HCT116 (cell line): ENCODE measurements at regions not wholly inside any gene's neighbourhood (a gene's known extent, or its start where the extent isn't known, plus 50 kb on each side); places are given as distances from the start of the nearest gene placed in this dataset.

Experiments used
- CBX3 ChIP-seq: IDR thresholded peaks from 2 replicates; pipeline ENCODE4 v1.6.1; 2012; ENCODE audit warnings: low read depth
- POLR2A ChIP-seq: IDR thresholded peaks from 2 replicates; pipeline ENCODE4 v1.7.0; 2011; ENCODE audit warnings: borderline replicate concordance; ENCODE audit not compliant: insufficient read depth, insufficient read length; ENCODE audit errors: extremely low read depth
- POLR2AphosphoS5 ChIP-seq: IDR thresholded peaks from 2 replicates; pipeline ENCODE4 v1.6.1; 2011; ENCODE audit warnings: mild to moderate bottlenecking, low read depth, low read length, moderate library complexity
- SP1 ChIP-seq: IDR thresholded peaks from 2 replicates; pipeline ENCODE4 v1.6.1; 2012; ENCODE audit warnings: low read depth
- TCF7L2 ChIP-seq: IDR thresholded peaks from 2 replicates; pipeline ENCODE4 v1.7.0; 2011; ENCODE audit warnings: borderline replicate concordance, inconsistent platforms; ENCODE audit not compliant: insufficient read depth, insufficient read length; ENCODE audit errors: extremely low read depth
- TF ChIP-seq, protein P1 (sequence below), 3 experiments: fragments of 200-600 bp in 1 of 3; sonication (generic) in 1 of 3; IDR thresholded peaks in 2 of 3; conservative IDR thresholded peaks in 1 of 3; 2 replicates each; pipeline ENCODE4 v1.5.1; 2012 to 2017; ENCODE audit warnings: low read depth in 2 of 3, low read length in 2 of 3, antibody characterized with exemption in 1 of 3, borderline replicate concordance in 1 of 3, control low read depth in 1 of 3, mild to moderate bottlenecking in 1 of 3, mixed read lengths in 1 of 3, mixed run types in 1 of 3, moderate library complexity in 1 of 3; ENCODE audit not compliant: insufficient read depth in 1 of 3
- TF ChIP-seq, protein P2 (sequence below): IDR thresholded peaks from 2 replicates; pipeline ENCODE4 v1.6.1; 2012

DNA sequence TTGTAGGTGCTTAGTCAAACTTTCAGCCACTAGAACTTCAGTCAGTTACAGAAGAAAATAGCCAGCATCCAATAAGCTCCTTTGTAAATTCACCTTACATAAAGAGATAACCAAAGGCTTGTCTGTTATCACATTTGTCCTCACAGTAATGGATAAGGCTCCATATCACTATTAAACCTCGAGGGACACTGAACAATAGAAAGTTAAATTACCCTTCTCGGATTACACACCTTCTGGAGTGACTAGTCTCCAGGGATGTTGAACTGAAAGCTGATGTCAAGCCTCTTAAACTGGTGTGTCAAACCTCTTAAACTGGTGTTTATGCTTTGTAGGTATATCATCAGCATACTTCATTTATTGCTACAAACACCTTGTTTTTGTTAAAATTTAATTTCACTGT, 639.0 kb downstream of the CENPC start:
- TF ChIP-seq POLR2AphosphoS5, result no peak
- TF ChIP-seq SP1, result no peak
- no peak for TF ChIP-seq POLR2A
- TF ChIP-seq, protein P1, sequence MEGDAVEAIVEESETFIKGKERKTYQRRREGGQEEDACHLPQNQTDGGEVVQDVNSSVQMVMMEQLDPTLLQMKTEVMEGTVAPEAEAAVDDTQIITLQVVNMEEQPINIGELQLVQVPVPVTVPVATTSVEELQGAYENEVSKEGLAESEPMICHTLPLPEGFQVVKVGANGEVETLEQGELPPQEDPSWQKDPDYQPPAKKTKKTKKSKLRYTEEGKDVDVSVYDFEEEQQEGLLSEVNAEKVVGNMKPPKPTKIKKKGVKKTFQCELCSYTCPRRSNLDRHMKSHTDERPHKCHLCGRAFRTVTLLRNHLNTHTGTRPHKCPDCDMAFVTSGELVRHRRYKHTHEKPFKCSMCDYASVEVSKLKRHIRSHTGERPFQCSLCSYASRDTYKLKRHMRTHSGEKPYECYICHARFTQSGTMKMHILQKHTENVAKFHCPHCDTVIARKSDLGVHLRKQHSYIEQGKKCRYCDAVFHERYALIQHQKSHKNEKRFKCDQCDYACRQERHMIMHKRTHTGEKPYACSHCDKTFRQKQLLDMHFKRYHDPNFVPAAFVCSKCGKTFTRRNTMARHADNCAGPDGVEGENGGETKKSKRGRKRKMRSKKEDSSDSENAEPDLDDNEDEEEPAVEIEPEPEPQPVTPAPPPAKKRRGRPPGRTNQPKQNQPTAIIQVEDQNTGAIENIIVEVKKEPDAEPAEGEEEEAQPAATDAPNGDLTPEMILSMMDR (IDR thresholded peaks at IDR 0.05 in 2 of 3, conservative IDR thresholded peaks at IDR 0.05 in 1 of 3; ENCODE audit: borderline replicate concordance in 1 of 3, insufficient read depth in 1 of 3, low read depth in 2 of 3, low read length in 2 of 3), result no peak
- TF ChIP-seq CBX3, result no peak
- no peak for TF ChIP-seq TCF7L2
- TF ChIP-seq, protein P2, sequence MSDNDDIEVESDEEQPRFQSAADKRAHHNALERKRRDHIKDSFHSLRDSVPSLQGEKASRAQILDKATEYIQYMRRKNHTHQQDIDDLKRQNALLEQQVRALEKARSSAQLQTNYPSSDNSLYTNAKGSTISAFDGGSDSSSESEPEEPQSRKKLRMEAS, result no peak
